Stimulated activated CD4-positive, alpha-beta T cell treated with anti-CD3 and anti-CD28 coated beads, Interleukin-15, amount 100 ng/mL, for 24 hours (primary cell): ENCODE measurements at regions not wholly inside any gene's neighbourhood (a gene's known extent, or its start where the extent isn't known, plus 50 kb on each side); places are given as distances from the start of the nearest gene placed in this dataset.

Experiments used
- DNase-seq: peaks from one replicate; pipeline ENCODE4 v3.0.0-alpha.2; 2020

GRCh38 chr18:57866355-57866754 lies 63.2 kb upstream of the ATP8B1 start:
- no peak for DNase-seq

GRCh38 chr18:57864615-57865121 lies 61.6 kb upstream of the ATP8B1 start:
- no peak for DNase-seq

GRCh38 chr18:57863706-57864105 lies 60.6 kb upstream of the ATP8B1 start:
- no peak for DNase-seq

GRCh38 chr18:57859314-57859713 lies 56.2 kb upstream of the ATP8B1 start:
- peak; percentile 12 for DNase-seq

- DNase-seq: no peak
Measured at GRCh38 chr18:57856557-57857280, 53.6 kb upstream of the ATP8B1 start.

GRCh38 chr18:57856128-57856527 lies 53.0 kb upstream of the ATP8B1 start:
- no peak for DNase-seq

- DNase-seq: no peak
Measured at GRCh38 chr18:57855551-57855950, 52.4 kb upstream of the ATP8B1 start.

GRCh38 chr18:57854726-57855125 lies 51.6 kb upstream of the ATP8B1 start:
- no peak for DNase-seq

GRCh38 chr18:57853864-57854263 lies 50.7 kb upstream of the ATP8B1 start:
- DNase-seq: no peak

- no peak for DNase-seq
Measured at GRCh38 chr18:57853133-57853532, 50.0 kb upstream of the ATP8B1 start.
